Breast epithelium (tissue), 3 donors: ENCODE measurements at regions not wholly inside any gene's neighbourhood (a gene's known extent, or its start where the extent isn't known, plus 50 kb on each side); places are given as distances from the start of the nearest gene placed in this dataset.

Experiments used
- CTCF ChIP-seq, 3 donors: fragments of 450-650 bp; IDR thresholded peaks; one replicate each; pipeline ENCODE4 v1.5.1; 2016 to 2017; ENCODE audit warnings: antibody characterized with exemption in 3 of 3, mild to moderate bottlenecking in 3 of 3, moderate library complexity in 3 of 3
- POLR2A ChIP-seq: fragments of 450-650 bp; IDR thresholded peaks from one replicate; pipeline ENCODE4 v1.6.1; 2016; ENCODE audit warnings: antibody characterized with exemption, mild to moderate bottlenecking, moderate library complexity

- TF ChIP-seq CTCF (IDR thresholded peaks at IDR 0.05) (no peak), POLR2A (no peak)
These were observed 52.5 kb downstream of the GARRE1 start for GRCh38 chr19:34306824-34307223.
